HUES48 (cell line): ENCODE measurements at regions not wholly inside any gene's neighbourhood (a gene's known extent, or its start where the extent isn't known, plus 50 kb on each side); places are given as distances from the start of the nearest gene placed in this dataset.
A peak's percentile ranks its signal among the peaks of the same experiment; 100 is the strongest.

Experiments used
- H3K27ac ChIP-seq: one replicate; pipeline ENCODE4 v1.7.0; 2013; ENCODE audit warnings: low read depth, low read length, inconsistent platforms
- H3K27me3 ChIP-seq: 2 replicates; pipeline ENCODE4 v1.6.1; 2013; ENCODE audit warnings: mild to moderate bottlenecking, low read length; ENCODE audit not compliant: control insufficient read depth, insufficient read depth
- H3K36me3 ChIP-seq: 2 replicates; pipeline ENCODE4 v1.6.1; 2013; ENCODE audit warnings: low read length; ENCODE audit not compliant: control insufficient read depth, insufficient read depth
- H3K4me1 ChIP-seq: 2 replicates; pipeline ENCODE4 v1.6.1; 2013; ENCODE audit warnings: mild to moderate bottlenecking, low read length; ENCODE audit not compliant: control insufficient read depth, insufficient read depth
- H3K4me3 ChIP-seq: 2 replicates; pipeline ENCODE4 v1.5.1; 2013; ENCODE audit warnings: mild to moderate bottlenecking, low read depth, low read length
- H3K9ac ChIP-seq: 2 replicates; pipeline ENCODE4 v1.6.1; 2013; ENCODE audit warnings: mild to moderate bottlenecking, low read depth, low read length, moderate library complexity
- H3K9me3 ChIP-seq: 2 replicates; pipeline ENCODE4 v1.6.1; 2013; ENCODE audit warnings: low read length; ENCODE audit not compliant: control insufficient read depth, insufficient read depth

GRCh38 chr2:9112079-9112721 is 94.4 kb upstream of the ASAP2 start:
- H3K9me3 ChIP-seq, result no peaks in the 10 kb centered on the region
- H3K9ac ChIP-seq, result no peak overlapping the region
- H3K27me3 ChIP-seq, result no peaks in the 10 kb centered on the region
- H3K4me3 ChIP-seq, result no peak overlapping the region
- H3K27ac ChIP-seq, result no peak overlapping the region
- 0 out of 2 replicates have a peak, but pooled peaks cover 6% of the 10 kb centered on the region for H3K4me1 ChIP-seq
- H3K36me3 ChIP-seq, result no peaks in the 10 kb centered on the region

- H3K27ac ChIP-seq, result no peak overlapping the region
- 0 out of 2 replicates have a peak, but pooled peaks cover 10% of the 10 kb centered on the region for H3K4me1 ChIP-seq
- no peaks in the 10 kb centered on the region for H3K27me3 ChIP-seq
- no peak overlapping the region for H3K9ac ChIP-seq
- H3K9me3 ChIP-seq, result no peaks in the 10 kb centered on the region
- H3K4me3 ChIP-seq, result no peak overlapping the region
- no peaks in the 10 kb centered on the region for H3K36me3 ChIP-seq
These were observed 95.6 kb upstream of the ASAP2 start for GRCh38 chr2:9110893-9111569.

GRCh38 chr2:9110346-9110884 is 96.2 kb upstream of the ASAP2 start:
- Histone ChIP-seq H3K27me3 (no peaks in the 10 kb centered on the region), H3K36me3 (no peaks in the 10 kb centered on the region), H3K9me3 (no peaks in the 10 kb centered on the region), H3K4me1 (0 out of 2 replicates have a peak, but pooled peaks cover 10% of the 10 kb centered on the region), H3K27ac (peak overlapping the region; percentile 14), H3K4me3 (no peak overlapping the region), H3K9ac (no peak overlapping the region)

GRCh38 chr2:9109871-9110270 is 96.7 kb upstream of the ASAP2 start:
- no peaks in the 10 kb centered on the region for H3K27me3 ChIP-seq
- H3K4me3 ChIP-seq, result no peak overlapping the region
- H3K4me1 ChIP-seq, result 0 out of 2 replicates have a peak, but pooled peaks cover 10% of the 10 kb centered on the region
- H3K36me3 ChIP-seq, result no peaks in the 10 kb centered on the region
- no peak overlapping the region for H3K27ac ChIP-seq
- H3K9me3 ChIP-seq, result no peaks in the 10 kb centered on the region
- no peak overlapping the region for H3K9ac ChIP-seq

- no peaks in the 10 kb centered on the region for H3K9me3 ChIP-seq
- no peaks in the 10 kb centered on the region for H3K36me3 ChIP-seq
- no peak overlapping the region for H3K9ac ChIP-seq
- H3K4me3 ChIP-seq, result no peak overlapping the region
- no peaks in the 10 kb centered on the region; the same call in 1 of the 2 replicates for H3K27me3 ChIP-seq
- no peak overlapping the region for H3K27ac ChIP-seq
- H3K4me1 ChIP-seq, result peaks cover 18% of the 10 kb centered on the region
These were observed 98.2 kb upstream of the ASAP2 start for GRCh38 chr2:9108210-9108967.

GRCh38 chr2:9107168-9108025 is 99.2 kb upstream of the ASAP2 start:
- no peaks in the 10 kb centered on the region for H3K9me3 ChIP-seq
- H3K9ac ChIP-seq, result no peak overlapping the region
- no peaks in the 10 kb centered on the region for H3K36me3 ChIP-seq
- H3K27ac ChIP-seq, result no peak overlapping the region
- H3K4me1 ChIP-seq, result peaks cover 28% of the 10 kb centered on the region
- no peak overlapping the region for H3K4me3 ChIP-seq
- H3K27me3 ChIP-seq, result no peaks in the 10 kb centered on the region; the same call in 1 of the 2 replicates

GRCh38 chr2:9106338-9107167 is 100.1 kb upstream of the ASAP2 start:
- Histone ChIP-seq H3K27ac (no peak overlapping the region), H3K9ac (no peak overlapping the region), H3K27me3 (no peaks in the 10 kb centered on the region; the same call in 1 of the 2 replicates), H3K4me3 (no peak overlapping the region), H3K36me3 (no peaks in the 10 kb centered on the region), H3K4me1 (peaks cover 31% of the 10 kb centered on the region), H3K9me3 (no peaks in the 10 kb centered on the region)

GRCh38 chr2:9105601-9106337 is 100.8 kb upstream of the ASAP2 start:
- no peaks in the 10 kb centered on the region for H3K36me3 ChIP-seq
- peaks cover 31% of the 10 kb centered on the region for H3K4me1 ChIP-seq
- H3K27me3 ChIP-seq, result no peaks in the 10 kb centered on the region; the same call in 1 of the 2 replicates
- no peak overlapping the region for H3K27ac ChIP-seq
- no peak overlapping the region for H3K9ac ChIP-seq
- no peaks in the 10 kb centered on the region for H3K9me3 ChIP-seq
- H3K4me3 ChIP-seq, result no peak overlapping the region

- H3K27ac ChIP-seq, result peak overlapping the region; percentile 3
- no peaks in the 10 kb centered on the region for H3K9me3 ChIP-seq
- H3K36me3 ChIP-seq, result no peaks in the 10 kb centered on the region
- H3K9ac ChIP-seq, result no peak overlapping the region
- peaks cover 25% of the 10 kb centered on the region for H3K4me1 ChIP-seq
- no peaks in the 10 kb centered on the region; the same call in 1 of the 2 replicates for H3K27me3 ChIP-seq
- no peak overlapping the region; the same call in 1 of the 2 replicates for H3K4me3 ChIP-seq
These were observed 100.3 kb upstream of the MBOAT2 start for GRCh38 chr2:9103663-9104277.
